ENCODE measurements at regions not wholly inside any gene's neighbourhood (a gene's known extent, or its start where the extent isn't known, plus 50 kb on each side); places are given as distances from the start of the nearest gene placed in this dataset.
A peak's percentile ranks its signal among the peaks of the same experiment; 100 is the strongest.
"Not testable (repeated sequence)": the region's sequence is repeated elsewhere in the genome, so short reads cannot be mapped to it uniquely, and the experiment has no call there.

DNA sequence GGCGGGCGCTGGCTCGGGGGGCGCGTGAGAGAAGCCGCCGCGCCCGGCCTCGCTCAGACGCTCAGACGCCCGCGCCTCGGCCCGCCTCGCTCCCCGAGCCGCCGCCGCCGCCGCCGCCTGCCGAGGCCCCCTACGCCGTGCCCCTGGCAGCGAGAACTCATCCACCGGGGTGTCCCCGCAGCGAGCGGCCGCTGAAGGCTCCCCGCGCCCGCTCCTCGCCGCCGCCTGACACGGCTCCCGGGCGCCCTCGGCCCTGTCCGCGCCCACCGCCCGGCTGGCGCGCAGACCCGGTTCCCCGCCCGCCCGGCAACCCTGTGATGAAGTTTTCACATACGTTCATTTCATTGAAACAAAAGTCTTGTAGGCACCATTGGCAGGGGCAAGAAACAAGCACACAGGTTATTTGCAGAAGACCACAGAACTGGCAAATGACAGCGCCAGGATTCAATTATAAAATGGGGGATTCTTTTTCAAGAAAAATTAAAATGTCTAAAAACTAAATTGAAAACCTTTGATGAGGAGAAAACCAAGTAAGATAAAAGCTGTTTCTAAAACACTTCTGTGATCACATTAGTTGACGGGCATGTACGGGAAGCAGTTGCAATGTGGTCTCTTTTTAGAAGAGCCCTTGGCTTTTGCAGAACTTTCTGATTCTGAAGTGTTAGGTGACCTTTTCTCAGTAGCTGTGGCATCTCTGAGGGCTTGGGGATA, 50.5 kb upstream of the TUBA3D start:
- DNase-seq, result peak; percentile 7

- not testable (repeated sequence) for DNase-seq
These were observed 51.3 kb upstream of the TUBA3D start for GRCh38 chr2:131424605-131425114.

- not testable (repeated sequence) for DNase-seq
These were observed 55.2 kb upstream of the TUBA3D start for GRCh38 chr2:131420751-131421150.

DNA sequence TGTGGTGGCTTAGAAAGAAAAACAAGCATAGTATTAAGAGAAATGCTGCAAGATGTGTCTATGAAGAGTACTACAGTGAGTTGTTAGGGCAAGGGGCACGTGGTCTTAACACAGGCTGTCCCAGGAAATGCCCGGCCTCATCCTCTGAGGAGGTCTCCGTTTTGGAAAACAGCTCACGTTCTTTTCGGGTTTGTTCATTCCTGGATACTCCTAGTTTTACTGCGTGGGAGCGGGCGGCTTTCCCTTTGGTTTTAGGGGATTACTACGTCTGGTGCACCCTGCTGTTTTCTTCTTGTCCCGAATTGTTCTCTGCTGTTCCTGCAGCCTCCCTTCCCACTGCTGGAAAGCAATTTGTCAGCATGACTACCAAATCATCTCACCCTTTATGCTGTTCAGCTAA, 55.5 kb upstream of the RAB6D start:
- no peak for DNase-seq

GRCh38 chr2:131418625-131419024, 54.7 kb upstream of the RAB6D start:
- no peak for DNase-seq

GRCh38 chr2:131417886-131418285, 53.9 kb upstream of the RAB6D start:
- DNase-seq, result no peak

DNA sequence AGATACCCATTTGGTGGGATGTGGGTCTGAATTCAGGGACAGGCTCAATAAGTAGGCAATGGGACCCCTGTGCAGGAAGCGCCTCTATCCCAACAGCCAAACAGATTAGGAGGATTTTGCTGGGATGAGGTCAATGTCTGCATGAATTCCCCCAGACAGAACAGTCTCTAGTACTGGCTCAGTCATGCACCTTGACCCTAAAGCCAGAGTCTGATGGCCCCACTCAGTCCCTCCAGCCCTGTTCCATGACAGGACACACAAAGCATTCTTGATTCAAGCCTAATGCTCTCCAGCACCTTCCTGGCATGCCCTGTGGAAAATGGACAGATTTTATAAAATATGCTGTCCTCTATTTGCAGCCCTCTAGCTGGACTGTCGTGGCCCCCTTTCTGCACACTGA, 49.8 kb upstream of the RAB6D start:
- no peak for DNase-seq
